Stimulated activated CD4-positive, alpha-beta T cell treated with anti-CD3 and anti-CD28 coated beads, Interleukin-2, amount 100 ng/mL, for 48 hours (primary cell): ENCODE measurements at regions not wholly inside any gene's neighbourhood (a gene's known extent, or its start where the extent isn't known, plus 50 kb on each side); places are given as distances from the start of the nearest gene placed in this dataset.

Experiments used
- DNase-seq, 2 donors: peaks; one replicate each; pipeline ENCODE4 v3.0.0-alpha.2; 2020

DNA sequence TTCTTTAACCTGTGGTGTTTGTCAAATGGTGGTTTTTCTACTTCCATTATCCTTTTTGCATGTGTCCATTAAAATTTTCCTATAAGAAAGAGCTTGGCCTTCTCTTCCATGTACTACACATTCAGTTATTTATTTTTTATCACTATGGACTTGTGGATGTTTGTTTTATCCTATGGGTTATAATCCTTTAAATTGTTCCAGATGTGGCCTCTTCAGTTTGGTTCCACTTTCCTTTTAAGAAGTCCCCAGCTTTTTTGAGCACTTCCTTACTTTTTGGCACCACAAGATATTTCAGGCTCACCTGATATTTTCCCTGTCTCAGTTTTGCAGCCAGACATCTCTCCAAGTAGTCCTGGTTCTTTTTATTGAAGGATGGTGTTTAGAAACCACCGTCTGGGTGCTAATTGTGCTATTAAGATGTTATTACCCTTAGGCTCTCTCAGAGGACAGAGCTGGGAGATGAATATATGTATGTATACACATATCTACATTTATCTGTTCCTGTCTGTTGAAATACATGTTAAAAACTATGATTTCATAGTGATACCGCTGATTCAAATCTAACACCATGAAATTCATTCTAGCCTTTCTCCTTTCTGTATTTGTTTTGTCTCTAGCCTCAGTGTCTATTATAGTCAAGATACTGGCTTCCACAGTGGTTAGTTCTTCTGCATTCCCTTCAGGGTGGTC, 408.5 kb upstream of the RGS6 start:
- DNase-seq, result no peak

GRCh38 chr14:71524320-71524982, 407.8 kb upstream of the RGS6 start:
- no peak for DNase-seq

DNA sequence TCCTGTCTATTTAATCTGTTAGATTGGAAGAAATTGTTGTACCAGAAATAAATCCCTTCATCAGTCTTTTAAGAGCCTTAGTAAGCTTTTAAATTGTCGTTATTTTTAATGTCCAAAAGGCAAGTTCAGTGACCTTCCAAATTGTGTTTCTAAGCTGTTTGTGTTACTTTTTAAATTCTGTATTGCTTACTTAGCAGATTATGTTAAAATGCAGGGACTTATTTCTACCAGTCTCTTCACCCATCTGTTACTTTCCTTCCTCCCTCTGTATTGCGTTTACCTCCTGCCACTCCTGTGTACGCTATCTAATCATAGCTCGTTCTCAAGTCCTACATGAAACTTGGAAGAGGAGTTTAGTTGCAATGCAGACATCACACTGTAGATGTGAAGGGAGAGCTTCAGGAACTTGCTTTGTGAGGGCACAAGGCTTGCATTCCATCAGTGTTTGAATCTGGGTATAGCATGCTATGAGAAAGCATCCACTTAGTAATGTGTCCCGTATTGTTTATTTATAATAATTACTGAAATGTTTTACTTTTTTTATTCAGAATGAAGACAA, 406.5 kb upstream of the RGS6 start:
- DNase-seq, result no peak

- no peak for DNase-seq
Measured at GRCh38 chr14:71526388-71526787, 405.8 kb upstream of the RGS6 start.

DNA sequence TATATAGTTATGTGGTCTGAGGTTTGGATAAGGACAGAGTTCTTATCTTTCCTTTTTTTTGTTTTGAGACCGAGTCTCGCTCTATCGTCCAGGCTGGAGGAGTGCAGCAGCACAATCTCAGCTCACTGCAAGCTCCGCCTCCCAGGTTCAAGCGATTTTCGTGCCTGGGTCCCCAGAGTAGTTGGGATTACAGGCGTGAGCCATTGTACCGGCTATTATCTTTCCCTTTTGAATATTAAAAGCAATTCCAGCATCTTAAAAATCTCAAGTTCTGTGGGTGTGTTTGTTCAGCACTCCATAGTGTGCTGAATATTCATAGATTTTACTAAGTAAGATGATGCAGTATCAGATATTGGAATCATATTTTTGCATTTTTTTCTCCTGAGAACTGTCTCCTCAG, 404.4 kb upstream of the RGS6 start:
- DNase-seq, result no peak

DNA sequence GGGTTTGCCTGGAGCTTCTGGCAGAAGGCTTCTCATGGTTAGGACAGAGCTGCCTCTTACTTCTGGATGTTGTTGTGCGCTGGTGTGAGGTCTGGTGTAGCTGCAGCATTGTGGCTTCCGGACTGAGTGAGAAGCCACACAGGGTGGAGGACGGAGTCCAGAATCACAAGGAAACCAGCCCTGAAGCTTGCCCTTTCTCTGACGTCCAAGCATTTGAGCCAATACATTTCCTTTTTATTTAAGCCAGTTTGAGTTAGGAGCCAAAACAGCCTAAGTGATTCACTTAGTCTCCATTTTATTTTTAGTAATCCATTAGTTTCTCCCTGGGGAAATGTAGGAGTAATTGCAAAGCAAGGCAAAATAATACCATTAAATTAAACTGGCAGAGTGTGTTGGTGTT, 402.4 kb upstream of the RGS6 start:
- DNase-seq, result no peak

DNA sequence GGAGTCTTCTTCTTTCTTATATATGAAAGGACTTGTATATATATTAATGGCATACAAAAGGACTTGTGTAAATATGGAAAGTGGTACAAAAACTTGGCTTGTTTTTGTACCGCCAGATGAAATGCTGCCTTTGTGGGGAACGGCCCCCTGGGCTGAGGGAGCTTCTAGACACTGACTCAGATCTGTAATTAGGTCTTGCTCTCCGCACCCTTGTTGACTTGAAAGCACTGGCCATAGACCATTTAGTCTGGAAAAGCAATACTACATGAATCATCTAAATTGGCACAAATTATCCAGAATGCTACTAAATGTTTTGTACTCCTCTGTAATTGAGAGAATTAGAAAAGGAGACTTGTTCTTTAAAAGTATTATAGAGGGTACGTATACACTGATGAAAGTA, 399.9 kb upstream of the RGS6 start:
- DNase-seq, result no peak

DNA sequence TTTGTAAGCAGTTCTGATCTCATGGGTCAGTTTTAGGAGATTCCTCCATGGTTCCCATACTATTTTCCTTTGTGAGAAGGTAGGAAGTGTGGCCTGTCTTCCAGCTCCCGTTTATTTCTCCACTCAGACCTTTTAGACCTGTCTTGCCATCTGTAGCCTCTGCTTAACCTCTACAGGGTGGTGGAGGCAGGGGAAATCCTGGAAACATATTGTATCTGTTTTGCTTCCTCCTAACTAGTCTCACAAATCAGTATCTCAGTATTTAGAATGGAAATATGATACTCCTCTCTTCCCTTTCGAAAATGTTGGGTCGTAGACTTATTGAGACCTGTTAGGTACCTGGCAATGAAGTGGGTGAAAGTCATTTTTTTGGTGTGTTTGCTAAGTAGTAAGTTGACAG, 399.4 kb upstream of the RGS6 start:
- no peak for DNase-seq

DNA sequence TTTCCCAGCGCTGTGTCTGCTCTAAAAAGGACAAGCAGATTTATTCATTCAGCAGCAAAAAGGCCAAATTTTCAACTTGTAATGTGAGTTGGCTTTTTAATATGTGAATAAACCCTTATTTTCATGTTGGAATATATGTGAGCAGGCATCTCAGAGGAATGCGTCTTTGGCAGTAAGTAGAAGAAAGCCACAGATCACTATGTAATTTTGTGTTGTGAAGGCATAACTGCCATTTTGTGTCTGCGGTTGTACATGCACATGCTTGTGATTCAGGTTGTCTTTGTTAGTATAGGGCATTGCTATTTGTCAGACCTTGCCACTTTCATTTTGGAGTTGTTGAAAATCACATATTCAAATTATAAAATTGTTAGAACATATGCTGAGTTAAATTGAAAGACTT, 398.8 kb upstream of the RGS6 start:
- no peak for DNase-seq

- no peak for DNase-seq
Measured at GRCh38 chr14:71533800-71534199, 398.4 kb upstream of the RGS6 start.

DNA sequence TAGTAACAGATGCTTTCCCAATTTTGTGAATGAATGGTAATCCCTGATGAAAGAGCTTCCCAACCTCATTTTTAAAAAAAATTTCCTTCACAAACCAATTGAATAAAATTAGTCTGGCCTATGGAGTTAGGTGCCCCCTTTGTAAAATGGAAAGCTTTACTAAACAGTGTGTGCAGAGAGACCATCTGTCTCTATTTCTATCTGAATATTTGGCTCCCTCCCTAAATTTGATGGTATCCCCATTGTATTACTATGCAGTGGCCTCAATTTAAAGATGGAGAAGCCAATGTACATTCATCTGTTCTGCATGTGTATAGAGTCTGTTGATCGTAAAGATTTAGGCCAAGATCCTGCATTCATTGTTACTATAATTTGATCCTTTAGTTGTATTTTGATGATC, 397.7 kb upstream of the RGS6 start:
- DNase-seq, result no peak

DNA sequence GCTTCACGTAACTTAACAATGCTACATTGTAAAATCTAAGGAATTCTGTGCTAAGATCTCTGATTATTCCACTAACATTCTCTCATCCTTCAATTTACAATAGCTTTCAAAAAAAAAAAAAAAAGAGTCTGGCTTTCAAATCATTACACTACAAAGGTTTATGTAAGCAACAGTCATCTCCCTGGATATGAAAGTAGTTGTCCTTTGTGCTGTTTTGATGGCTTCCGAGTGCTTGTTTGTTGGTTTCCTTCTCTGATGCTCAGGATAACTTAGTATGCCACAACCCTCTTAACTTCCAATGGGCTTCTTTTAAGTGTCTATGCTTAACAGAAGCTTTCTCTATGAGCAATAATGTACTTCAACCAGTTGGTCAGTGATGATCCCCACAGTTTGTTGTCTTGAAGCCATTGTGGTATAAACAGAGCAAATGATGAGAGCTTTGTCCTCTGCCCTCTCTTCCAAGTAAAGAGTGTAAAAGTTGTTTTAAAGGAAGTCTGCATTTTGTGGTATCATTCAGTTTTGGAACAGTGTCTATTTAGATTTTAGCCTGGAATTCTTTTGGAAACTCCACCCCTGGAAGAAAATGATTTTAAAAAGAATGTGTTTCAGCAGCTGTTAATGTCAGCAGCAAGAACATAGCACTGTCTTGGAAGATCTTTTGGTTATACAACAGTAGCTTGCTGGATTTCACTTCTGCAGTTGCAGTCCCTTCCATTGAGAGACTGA, 396.1 kb upstream of the RGS6 start:
- DNase-seq, result no peak

DNA sequence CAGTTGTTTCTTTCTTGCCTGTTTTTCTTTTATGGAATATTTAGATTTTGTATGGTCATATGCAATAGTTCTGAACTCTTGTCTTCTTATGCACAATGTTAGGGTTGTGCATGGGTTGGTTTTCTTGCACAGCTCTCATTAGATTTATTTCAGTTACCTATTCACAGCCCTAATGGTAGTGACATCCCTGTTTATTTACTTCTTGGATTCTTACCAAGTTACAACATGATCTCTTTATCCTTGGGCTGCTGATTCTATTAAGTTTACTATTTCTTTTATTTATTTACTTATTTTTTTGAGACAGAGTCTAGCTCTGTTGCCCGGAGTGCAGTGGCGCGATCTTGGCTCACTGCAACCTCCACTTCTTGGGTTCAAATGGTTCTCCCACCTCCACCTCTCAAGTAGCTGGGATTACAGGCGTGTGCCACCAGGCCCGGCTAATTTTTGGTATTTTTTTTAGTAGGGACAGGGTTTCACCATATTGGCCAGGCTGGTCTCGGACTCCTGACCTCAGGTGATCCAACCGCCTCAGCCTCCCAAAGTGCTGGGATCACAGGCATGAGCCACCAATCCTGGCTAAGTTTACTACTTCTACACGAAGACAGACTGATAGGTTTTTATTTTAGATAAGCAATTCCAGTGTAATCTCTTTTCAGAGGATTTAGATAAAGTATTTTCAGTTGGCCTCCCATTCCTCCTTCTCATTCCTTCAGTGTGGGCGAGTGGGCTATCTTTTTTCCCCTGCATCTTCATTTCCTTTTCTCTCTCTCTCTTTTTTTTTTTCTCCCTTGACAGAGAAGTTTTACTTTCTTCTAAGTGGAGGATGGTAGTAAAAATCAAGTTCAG, 395.1 kb upstream of the RGS6 start:
- DNase-seq, result no peak

DNA sequence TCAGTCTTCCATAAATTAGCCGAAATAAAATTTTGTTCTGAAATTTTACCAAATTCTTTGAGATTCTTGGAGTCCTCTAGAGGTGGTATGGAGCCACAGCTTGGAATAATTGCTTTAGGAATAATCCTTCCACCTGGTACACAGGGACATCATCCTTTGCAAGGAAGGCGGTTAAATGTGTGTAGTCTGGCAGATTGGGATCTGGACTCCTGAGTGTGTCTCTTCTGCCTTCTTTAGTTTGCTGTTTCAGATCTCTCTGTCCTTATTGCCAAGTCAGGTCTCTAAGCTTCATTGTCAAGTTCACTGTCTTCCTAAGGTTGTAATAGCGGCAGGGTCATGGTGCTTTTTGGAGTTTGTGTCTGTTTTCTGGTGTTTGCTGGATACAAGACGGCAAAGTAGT, 393.9 kb upstream of the RGS6 start:
- no peak for DNase-seq

DNA sequence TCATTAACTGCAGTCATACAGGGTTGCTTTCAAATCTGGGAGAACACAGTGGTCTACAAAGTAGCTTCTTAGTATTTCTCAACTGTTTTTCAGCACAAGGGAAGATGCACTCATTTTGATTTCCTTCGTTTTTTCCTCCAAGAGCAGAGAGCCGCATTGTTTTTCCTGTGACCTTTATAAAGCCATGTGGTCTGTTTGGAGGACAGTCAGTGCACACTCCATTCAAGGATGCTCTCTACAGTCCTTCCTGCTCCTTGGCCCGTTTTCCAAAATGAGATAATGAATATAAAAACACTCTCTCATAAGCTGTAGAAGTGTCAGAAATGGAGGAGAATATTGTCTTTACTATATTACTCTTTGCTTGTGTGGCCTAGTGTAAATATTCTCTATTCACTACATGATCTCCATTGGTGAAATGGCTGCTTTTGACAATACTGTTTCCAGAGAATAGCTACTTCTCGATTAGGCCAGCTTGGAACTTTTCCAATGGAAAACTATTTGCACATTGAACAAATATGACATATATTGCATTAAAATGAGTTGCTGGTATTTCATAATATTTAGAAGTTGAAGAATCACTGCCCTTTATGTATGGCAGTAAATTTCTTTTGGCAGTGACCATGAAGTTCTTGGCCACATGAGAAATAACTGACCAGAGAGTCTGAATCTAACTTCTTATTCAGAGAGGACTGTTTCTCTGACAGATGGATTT, 393.1 kb upstream of the RGS6 start:
- DNase-seq, result no peak

DNA sequence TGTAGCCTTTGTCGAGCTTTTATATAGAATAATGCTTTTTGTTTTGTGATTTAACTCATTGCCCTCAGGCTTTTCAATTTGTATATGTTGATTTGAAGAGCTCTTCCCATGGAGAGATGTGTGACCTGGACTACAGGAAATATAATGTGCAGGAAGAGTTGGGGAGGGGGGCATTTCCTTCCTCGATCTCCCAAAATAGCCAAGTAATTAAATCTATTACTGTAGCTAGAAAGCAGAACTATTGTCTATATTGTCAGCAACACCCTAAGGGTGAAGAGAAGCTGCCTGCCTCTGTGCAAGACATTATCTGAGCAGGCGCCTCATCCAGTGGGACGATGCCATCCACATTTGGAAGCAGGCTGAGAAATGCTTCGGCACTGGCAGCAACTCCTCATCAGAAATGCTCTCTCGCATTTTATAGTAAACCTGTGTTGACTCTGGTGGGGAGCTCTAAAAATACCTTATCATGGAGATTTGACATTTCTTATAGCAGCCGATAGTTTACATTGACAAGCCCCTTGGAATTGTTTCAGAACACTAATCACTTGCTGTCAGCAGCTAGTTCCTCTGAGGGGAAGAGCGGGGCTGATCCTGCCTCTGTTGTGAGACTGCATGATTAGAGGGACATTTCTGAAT, 392.5 kb upstream of the RGS6 start:
- no peak for DNase-seq

- DNase-seq, result no peak
Measured at GRCh38 chr14:71541271-71541670, 391.0 kb upstream of the RGS6 start.

GRCh38 chr14:71541973-71542690, 390.1 kb upstream of the RGS6 start:
- no peak for DNase-seq

DNA sequence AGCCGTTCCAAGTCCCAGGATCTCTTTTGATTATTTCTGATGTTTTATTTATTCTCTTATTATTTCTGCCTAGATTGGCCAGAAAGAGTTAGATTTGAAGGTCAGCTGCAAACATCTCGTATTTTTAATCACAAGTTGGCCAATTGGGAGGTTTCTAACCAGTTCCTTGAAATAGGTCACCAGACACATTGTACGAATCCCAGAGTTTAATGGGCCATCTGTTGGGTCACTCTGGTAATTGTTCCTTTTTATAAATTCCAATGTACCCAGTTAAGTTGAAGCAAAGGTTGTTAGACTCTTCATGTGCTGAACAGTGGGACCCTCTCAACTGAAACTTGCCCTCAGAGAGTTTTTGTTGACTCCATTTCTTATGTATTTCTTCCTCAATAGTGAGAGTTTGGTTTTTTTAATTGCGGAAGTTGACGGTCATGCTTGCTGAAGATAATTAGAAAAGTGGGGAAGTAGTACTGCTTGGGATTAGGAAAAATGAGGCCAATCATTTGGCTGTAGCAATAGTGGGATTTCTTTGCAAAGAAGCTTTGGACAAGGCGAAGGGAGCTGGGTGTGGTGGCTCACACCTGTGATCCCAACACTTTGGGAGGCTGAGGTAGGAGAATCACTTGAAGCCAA, 382.7 kb upstream of the RGS6 start:
- DNase-seq, result no peak

GRCh38 chr14:71550367-71550766, 381.9 kb upstream of the RGS6 start:
- no peak for DNase-seq
